GM18870 (cell line): ENCODE measurements at regions not wholly inside any gene's neighbourhood (a gene's known extent, or its start where the extent isn't known, plus 50 kb on each side); places are given as distances from the start of the nearest gene placed in this dataset.

Experiments used
- ATAC-seq: cut with Tn5 transposase; IDR thresholded peaks from one replicate; pipeline ENCODE4 v1.9.1; 2021; ENCODE audit warnings: moderate library complexity; ENCODE audit not compliant: unreplicated experiment

DNA sequence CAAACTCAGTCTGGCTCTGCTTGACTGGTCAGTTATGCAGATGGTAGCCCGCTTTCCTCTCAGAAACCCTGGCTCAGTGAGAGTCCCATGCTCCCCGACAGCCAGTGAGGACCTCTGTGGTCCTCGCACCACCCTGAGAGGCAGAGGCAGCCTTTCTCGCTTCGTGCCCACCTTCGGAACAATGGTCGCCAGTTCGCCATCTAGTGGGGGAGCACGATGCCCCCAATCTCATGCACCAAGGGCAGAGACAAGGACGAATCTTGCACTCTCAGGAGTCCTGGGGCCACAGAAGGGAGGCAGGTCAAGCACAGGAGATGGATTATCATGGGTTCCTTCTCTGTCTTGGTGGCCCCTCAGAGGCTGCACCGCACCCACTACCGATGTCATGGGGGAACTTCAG is 75.2 kb downstream of the RHCG start:
- ATAC-seq: no peak

DNA sequence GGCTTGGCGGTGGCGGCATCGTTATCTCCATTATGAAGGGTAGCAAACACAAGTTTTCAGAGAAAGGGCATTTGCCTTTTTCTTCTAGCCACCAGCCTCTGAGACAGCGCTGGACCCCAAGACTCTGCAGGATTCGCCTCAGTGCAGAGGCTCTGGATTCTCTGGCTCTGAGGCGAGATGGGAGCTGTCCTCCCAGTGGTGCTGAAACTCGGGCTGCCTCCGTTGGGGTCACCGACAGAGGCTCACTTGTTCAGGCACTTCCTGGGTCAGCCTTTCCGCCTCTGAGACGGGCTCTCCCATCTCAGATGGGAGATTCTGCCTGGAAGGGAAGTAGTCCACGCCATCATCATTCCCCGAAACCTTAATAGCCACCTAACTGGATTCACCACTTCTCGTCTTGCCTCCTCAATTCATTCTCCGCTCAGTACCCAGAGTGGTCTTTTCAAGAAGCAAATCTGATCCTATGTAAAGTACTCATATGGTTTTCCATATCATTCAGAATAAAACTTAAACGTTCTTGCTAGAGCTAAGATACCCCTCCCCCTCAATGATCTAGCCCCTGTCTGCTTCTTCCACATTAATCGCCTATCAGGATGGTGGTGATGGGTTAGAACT is 76.9 kb downstream of the RHCG start:
- ATAC-seq: no peak

GRCh38 chr15:89417206-89417725 is 79.1 kb downstream of the RHCG start:
- ATAC-seq: no peak

- peak; percentile 63 for ATAC-seq
These were observed 79.8 kb downstream of the RHCG start for GRCh38 chr15:89416339-89417183.

DNA sequence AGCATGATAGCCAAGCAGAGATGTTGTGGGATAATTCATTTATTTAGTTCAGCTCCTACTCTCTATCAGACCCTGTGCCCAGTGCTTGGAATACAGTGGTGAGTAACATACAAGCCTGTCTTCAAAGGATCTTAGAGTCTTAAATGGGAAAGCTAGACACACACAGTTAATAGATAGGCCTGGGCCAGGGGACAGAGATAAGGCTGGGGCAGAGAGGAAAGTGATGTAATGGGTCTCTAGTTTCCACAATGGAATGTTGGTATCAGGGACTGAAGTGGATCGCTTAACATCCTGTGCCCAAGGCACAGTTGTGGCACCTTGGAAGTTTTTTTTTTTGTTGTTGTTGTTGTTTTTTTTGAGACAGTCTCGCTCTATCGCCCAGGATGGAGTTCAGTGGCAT is 79.9 kb upstream of the POLG start:
- no peak for ATAC-seq

GRCh38 chr15:89413877-89414276 is 79.3 kb upstream of the POLG start:
- no peak for ATAC-seq

- ATAC-seq: no peak
These were observed 78.3 kb upstream of the POLG start for GRCh38 chr15:89412905-89413411.

DNA sequence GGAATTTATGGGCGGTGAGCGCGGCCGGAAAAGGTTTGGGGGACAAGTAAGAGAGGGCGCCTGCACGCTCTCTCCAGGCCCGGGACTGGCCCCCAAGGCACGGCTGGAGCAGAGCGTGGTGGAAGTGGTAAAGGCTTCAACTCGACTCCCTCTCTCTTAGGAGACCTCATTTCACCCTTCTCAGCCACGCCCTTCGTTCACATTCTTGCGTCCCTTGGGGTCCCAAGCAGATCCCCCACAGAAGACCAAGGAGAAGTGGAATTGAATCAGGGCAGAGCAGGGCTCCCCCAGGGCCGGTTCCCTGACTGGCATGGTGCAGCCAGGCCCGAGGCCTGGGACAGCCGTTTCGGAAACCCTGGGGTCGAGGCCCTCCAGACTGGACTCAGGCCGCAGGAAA is 75.4 kb upstream of the POLG start:
- ATAC-seq: no peak

GRCh38 chr15:89409184-89410038 is 74.8 kb upstream of the POLG start:
- ATAC-seq: no peak

DNA sequence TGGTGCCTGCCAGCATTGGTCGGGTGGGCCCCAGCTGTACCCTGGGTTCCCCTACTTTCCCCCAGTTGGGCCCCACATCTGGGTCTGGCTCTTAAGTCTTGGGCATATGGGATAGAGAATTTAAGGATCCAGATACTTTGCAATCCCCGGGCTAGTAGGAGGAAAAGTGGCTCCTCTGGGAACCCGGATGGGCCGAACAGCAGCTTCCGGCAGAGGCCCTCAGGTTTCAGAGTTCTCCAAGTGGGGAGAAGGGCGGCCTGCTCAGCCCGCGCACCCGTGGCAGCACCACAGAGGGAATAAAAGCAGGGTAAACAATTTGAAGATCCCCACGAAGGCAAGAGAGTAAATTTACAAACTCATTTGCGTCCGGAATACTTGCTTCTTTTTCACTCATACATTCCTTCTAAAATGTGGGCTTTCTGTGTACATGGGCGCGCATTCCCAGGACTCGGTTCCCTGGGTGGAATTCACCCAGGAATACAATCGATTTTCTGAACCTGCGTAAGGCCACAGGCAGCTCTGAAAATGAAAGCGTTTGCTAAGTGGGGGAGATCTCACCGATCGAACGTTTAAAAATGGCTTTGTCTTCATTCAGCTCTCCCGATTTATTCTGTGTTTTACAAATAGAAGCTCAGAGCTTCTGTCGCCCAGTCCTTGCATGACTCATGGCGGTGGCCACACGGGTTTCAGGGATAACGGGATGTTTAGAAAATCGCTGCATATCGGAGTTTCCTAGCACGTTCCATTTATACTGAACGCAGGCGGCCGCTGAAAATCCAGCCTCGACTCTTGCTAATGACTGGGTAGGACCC is 74.0 kb upstream of the POLG start:
- ATAC-seq: no peak

DNA sequence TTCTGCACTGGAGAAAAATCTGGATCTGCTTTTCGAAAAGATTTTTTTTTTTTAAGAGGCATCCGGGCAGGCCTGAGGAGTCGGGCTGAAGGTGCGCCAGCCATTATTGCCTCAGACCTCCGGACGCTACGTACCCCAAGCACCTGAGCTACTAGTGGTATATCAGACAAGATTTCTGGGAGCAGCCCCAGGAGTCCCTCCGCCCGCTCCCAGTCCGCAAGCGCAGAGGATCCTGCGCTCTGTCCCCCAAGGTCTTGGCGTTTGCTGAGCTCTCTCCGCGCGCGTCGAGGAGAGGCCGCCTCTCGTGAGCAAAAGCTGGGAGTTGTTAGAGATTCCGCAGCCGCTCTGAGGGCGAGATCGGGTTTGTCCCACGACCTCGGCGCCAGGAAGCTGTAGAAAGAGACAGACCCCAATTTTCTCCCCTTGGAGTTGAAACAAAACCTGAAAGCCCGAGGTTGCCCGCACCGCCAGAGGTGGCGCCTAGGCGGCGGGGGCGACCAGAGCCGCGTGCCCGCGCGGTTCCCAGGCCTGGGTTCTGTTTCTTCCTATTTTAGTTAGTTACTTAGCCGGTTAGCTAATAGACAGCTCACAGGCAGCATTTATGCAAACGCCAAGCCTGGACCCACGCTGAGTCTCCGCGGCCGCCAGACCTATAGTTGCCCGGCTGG is 72.5 kb upstream of the POLG start:
- no peak for ATAC-seq

DNA sequence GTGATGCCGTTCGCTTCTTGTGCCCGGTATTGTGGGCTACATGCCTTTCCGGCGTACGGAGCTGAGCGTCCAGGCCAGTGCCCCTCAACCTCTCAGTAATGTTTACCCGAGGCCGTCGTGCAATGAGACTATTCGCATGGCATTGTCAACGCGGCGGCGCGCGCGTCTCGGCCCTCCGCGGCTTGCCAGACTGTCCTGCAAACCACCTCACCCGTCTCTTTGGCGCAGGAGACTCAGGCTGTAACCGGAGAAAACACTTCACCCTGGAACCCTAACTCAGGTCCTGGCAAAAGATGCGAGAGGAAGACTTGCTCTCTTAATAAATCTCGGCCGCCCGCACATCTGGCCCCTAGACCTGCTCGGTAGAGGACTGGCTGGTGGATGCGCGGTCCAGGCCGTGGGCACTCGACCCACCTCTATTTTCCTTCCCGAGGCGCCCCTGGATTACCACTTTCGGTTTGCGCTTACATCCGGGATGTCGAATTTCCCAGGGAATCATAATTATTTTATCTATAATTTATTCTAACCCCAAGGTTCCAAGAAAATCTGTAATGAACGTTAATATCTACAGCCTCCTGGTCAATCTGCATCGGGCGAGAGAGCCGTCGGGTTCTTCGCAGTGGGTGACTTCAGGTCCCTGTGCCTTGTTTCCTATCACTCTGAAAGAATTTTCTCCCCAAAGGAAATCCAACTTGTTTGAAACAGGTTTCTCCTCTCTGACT is 71.8 kb upstream of the POLG start:
- no peak for ATAC-seq

- ATAC-seq: no peak
These were observed 70.9 kb upstream of the POLG start for GRCh38 chr15:89405494-89405893.

DNA sequence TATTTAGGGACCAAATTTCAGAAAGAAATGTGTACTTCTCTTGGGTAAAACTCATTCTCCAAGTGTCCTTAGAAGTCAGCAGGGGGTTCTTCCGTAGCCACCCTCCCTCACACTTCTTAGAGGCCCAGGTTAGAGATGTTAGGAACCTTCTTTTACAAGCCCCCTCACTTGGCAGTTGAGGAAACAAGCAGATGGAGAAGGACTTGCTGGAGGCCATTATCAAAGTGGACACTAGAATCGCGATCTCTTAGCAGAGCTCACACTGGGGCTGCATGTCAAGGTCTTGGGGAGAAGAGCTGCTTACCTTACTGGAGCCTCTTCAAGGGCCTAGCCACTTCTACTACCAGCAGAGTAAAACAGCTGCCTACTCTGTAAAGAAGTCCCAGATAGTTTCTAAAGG is 69.4 kb upstream of the POLG start:
- ATAC-seq: no peak

DNA sequence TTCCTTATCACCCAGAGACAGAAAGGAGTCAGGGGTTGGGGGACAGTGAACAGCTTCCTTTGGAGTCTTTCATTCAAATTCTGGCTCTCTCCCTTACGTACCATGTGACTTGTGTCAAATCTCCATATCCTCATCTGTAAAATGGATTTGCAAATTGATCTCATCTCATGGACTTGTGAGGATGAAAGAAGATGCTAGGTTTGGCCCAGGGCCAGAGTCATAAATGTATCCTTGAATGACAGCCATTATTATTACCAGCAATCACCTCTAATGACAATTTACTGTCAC is 67.8 kb upstream of the POLG start:
- no peak for ATAC-seq

GRCh38 chr15:89401631-89402517 is 67.2 kb upstream of the POLG start:
- no peak for ATAC-seq

GRCh38 chr15:89400782-89401545 is 66.3 kb upstream of the POLG start:
- no peak for ATAC-seq
